ENCODE measurements at regions not wholly inside any gene's neighbourhood (a gene's known extent, or its start where the extent isn't known, plus 50 kb on each side); places are given as distances from the start of the nearest gene placed in this dataset.

- ChIA-PET CTCF (interaction anchor here (0.8 to 2.3 kb wide), 4 partner anchors 10 to 13 kb away, joined by 3 to 8 read pairs (median 4); no protein-coding TSS in a partner anchor), POLR2A (no interaction called here)
- TF ChIP-seq CTCF (IDR thresholded peaks at IDR 0.05; ENCODE audit: control extremely low read depth, extremely low read depth, low read depth, missing control alignments), result no peak
- DNase-seq (ENCODE audit: extremely low spot score), result no peak
These were observed 88.2 kb upstream of the EGR2 start for GRCh38 chr10:62904281-62904875.

GRCh38 chr10:62903828-62904227, 87.7 kb upstream of the EGR2 start:
- no peak for TF ChIP-seq CTCF (IDR thresholded peaks at IDR 0.05; ENCODE audit: control extremely low read depth, extremely low read depth, low read depth, missing control alignments)
- ChIA-PET POLR2A (no interaction called here), CTCF (interaction anchor here (0.8 to 2.3 kb wide), 4 partner anchors 10 to 254 kb away, joined by 3 to 8 read pairs (median 4); no protein-coding TSS in a partner anchor)
- DNase-seq (ENCODE audit: extremely low spot score), result no peak

GRCh38 chr10:62900829-62901571, 84.8 kb upstream of the EGR2 start:
- ChIA-PET POLR2A (no interaction called here), CTCF (interaction anchor here (1.0 to 2.3 kb wide), 3 partner anchors 9 to 41 kb away, joined by 3 to 7 read pairs (median 3); no protein-coding TSS in a partner anchor)

GRCh38 chr10:62899311-62899710, 83.1 kb upstream of the EGR2 start:
- DNase-seq (ENCODE audit: extremely low spot score), result no peak
- ChIA-PET POLR2A (no interaction called here), CTCF (interaction anchor here (1.2 to 1.3 kb wide), 3 partner anchors 10 to 184 kb away, joined by 3 read pairs; no protein-coding TSS in a partner anchor)
- TF ChIP-seq CTCF (IDR thresholded peaks at IDR 0.05; ENCODE audit: control extremely low read depth, extremely low read depth, low read depth, missing control alignments), result no peak

More at GRCh38 chr10:62900829-62901571, 84.8 kb upstream of the EGR2 start:
- TF ChIP-seq CTCF (IDR thresholded peaks at IDR 0.05; ENCODE audit: control extremely low read depth, extremely low read depth, low read depth, missing control alignments), result no peak
- no peak for DNase-seq (ENCODE audit: extremely low spot score)

DNA sequence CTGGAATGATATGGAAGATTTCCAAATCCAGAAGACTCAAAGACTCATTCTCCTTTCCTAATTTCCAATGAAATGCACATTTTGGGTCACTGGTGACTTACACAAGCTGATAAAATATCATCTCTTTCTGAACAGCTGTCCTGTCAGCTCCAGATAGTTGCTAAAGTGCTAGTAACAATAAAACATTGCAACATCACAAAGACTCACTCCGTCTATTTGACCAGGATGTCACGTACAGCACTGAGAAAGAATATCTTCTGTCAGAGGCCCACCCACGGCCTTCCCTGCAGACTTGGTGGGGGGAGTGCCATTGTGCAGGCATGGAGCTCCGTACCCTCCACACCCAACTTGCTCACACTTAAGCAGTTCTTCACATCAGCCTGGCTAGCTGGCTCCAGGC, 78.9 kb upstream of the EGR2 start:
- no peak for DNase-seq (ENCODE audit: extremely low spot score)
- CTCF ChIA-PET, result interaction anchor here (1.4 to 2.3 kb wide), 3 partner anchors 12 to 77 kb away, joined by 3 to 10 read pairs (median 3); no protein-coding TSS in a partner anchor
- no peak for TF ChIP-seq CTCF (IDR thresholded peaks at IDR 0.05; ENCODE audit: control extremely low read depth, extremely low read depth, low read depth, missing control alignments)
- POLR2A ChIA-PET, result no interaction called here

DNA sequence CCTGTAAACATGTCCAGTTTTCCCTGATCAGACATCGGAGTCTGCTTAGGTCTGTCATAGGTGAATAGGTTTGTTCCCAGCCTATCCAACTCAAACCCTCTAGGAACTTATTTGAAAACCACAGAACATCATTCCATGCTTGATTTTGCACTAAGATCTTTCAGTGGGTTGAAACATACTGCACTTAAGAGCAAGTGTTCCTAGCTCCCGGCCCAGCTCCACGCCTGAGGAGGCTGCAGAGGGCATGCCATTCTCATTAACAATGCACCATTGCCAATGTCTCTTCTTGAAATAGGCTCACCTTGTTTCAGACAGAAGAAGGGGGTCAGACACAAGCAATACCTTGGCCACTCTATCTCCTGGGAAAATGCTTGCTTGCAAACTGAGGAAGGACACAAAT, 78.0 kb upstream of the EGR2 start:
- no peak for DNase-seq (ENCODE audit: extremely low spot score)
- ChIA-PET CTCF (interaction anchor here (1.4 to 1.7 kb wide), 4 partner anchors 11 to 273 kb away, joined by 3 to 4 read pairs (median 4); no protein-coding TSS in a partner anchor), POLR2A (no interaction called here)
- no peak for TF ChIP-seq CTCF (IDR thresholded peaks at IDR 0.05; ENCODE audit: control extremely low read depth, extremely low read depth, low read depth, missing control alignments)
